Lung (tissue), 11 donors: ENCODE measurements at regions not wholly inside any gene's neighbourhood (a gene's known extent, or its start where the extent isn't known, plus 50 kb on each side); places are given as distances from the start of the nearest gene placed in this dataset.
"Not testable (repeated sequence)": the region's sequence is repeated elsewhere in the genome, so short reads cannot be mapped to it uniquely, and the experiment has no call there.

Experiments
- ATAC-seq: fragments of 200-7000 bp; cut with Tn5 transposase; one replicate; pipeline ENCODE4 v1.9.1; 2020; ENCODE audit warnings: moderate number of reproducible peaks; ENCODE audit not compliant: insufficient read depth, low FRiP score
- DNase-seq, 3 donors: peaks; one replicate each; pipeline ENCODE4 v3.0.0-alpha.2; 2013 to 2017
- H3K27ac ChIP-seq, 2 donors: one replicate each; pipeline ENCODE4 v1.5.1; 2013; ENCODE audit warnings: mild to moderate bottlenecking in 2 of 2, moderate library complexity in 2 of 2, control low read depth in 1 of 2, inconsistent platforms in 1 of 2, low read depth in 1 of 2, low read length in 1 of 2
- H3K27me3 ChIP-seq, 3 donors: one replicate each; pipeline ENCODE4 v1.5.1; 2013; ENCODE audit warnings: low read length in 2 of 3; ENCODE audit not compliant: control insufficient read depth in 3 of 3, insufficient read depth in 3 of 3
- H3K36me3 ChIP-seq, 4 donors: one replicate each; pipeline ENCODE4 v1.5.1; 2013; ENCODE audit warnings: low read length in 4 of 4, mild to moderate bottlenecking in 1 of 4, moderate library complexity in 1 of 4; ENCODE audit not compliant: control insufficient read depth in 4 of 4, insufficient read depth in 4 of 4
- H3K4me1 ChIP-seq, 5 donors: one replicate each; pipeline ENCODE4 v1.5.1; 2013; ENCODE audit warnings: low read length in 5 of 5, mild to moderate bottlenecking in 2 of 5, moderate library complexity in 1 of 5; ENCODE audit not compliant: control insufficient read depth in 5 of 5, insufficient read depth in 5 of 5
- H3K4me3 ChIP-seq: one replicate; pipeline ENCODE4 v1.5.1; 2013; ENCODE audit warnings: mild to moderate bottlenecking, control low read depth, moderate library complexity
- H3K9ac ChIP-seq, 2 donors: one replicate each; pipeline ENCODE4 v1.5.1; 2013; ENCODE audit warnings: low read length in 2 of 2, control low read depth in 1 of 2; ENCODE audit not compliant: insufficient read depth in 1 of 2
- H3K9me3 ChIP-seq, 4 donors: one replicate each; pipeline ENCODE4 v1.5.1; 2013; ENCODE audit warnings: low read length in 3 of 4, mild to moderate bottlenecking in 1 of 4, moderate library complexity in 1 of 4; ENCODE audit not compliant: control insufficient read depth in 4 of 4, insufficient read depth in 3 of 4
- CTCF ChIP-seq: IDR thresholded peaks from 2 replicates; pipeline ENCODE4 v1.5.1; 2012; ENCODE audit warnings: mild to moderate bottlenecking; ENCODE audit errors: control extremely low read depth, extremely low read depth
- WGBS, 2 donors: extraction: QIAGEN DNeasy Blood & Tissue Kit; methylation state at CpG; one replicate each; pipeline ENCODE4 v1.1.7; 2013; 5-methylcytosine and 5-hydroxymethylcytosine counted together
- donor health status: control.
- donor health status: control.
- donor health status: Bipolar disorder and iron deficiency.
- donor health status: healthy.
- donor health status: DM: yes; HTN: yes; CAD: no.

DNA sequence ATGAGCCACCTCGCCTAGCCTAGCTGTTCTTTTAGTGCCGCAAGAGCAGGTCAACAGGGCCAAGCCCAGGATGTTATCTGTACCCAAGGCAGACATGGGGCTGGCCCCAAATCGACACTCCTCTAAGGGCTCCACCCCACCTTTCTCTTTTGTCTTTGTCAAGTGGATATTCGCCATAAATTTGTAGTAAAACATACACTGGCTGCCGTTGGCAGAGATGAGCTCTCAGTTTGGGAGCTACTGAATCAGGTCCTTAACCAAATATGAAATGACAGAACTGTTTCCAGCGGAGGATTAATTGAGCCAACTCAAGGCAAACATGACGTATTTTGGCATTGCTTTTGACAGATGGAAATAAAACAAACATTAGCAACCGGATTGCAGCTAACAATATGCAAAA lies 556.9 kb upstream of the CDH5 start:
- Histone ChIP-seq H3K9ac (no peak overlapping the region), H3K4me3 (no peak overlapping the region), H3K27me3 (no peaks in the 10 kb centered on the region), H3K9me3 (no peaks in the 10 kb centered on the region), H3K27ac (no peak overlapping the region), H3K4me1 (peaks cover 0 to 5% (median 0%) of the 10 kb centered on the region in 5 donors), H3K36me3 (no peaks in the 10 kb centered on the region)
- TF ChIP-seq CTCF, result no peak
- no peak for DNase-seq
- 63 to 81% methylated on average over 8 of the region's 8 CpGs for WGBS, 2 donors
- ATAC-seq, result no peak

DNA sequence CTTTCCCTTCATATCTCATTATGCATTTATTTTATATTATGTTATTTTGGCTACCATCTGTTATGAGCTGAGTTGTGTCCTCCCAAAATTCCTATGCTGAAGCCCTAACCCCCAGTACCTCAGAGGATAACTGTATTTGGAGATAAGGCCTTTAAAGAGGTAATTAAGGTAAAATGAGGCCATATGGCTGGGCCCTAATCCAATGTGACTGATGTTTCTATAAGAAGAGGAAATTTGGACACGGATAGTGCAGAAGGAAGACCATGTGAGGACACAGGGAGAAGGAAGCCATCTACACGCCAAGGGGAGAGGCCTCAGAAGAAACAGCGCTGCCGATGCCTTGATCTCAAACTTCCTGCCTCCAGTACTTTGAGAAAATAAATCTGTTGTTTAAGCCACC lies 557.7 kb upstream of the CDH5 start:
- no peaks in the 10 kb centered on the region for H3K9me3 ChIP-seq
- no peaks in the 10 kb centered on the region for H3K36me3 ChIP-seq
- no peak overlapping the region for H3K27ac ChIP-seq
- no peak for TF ChIP-seq CTCF
- no peaks in the 10 kb centered on the region for H3K27me3 ChIP-seq
- ATAC-seq, result no peak
- no peak overlapping the region for H3K9ac ChIP-seq
- H3K4me3 ChIP-seq, result no peak overlapping the region
- 67 to 74% methylated on average over 4 of the region's 4 CpGs for WGBS, 2 donors
- DNase-seq, result peak in 1 of 3 donors; percentile 42
- peaks cover 0 to 5% (median 0%) of the 10 kb centered on the region in 5 donors for H3K4me1 ChIP-seq

DNA sequence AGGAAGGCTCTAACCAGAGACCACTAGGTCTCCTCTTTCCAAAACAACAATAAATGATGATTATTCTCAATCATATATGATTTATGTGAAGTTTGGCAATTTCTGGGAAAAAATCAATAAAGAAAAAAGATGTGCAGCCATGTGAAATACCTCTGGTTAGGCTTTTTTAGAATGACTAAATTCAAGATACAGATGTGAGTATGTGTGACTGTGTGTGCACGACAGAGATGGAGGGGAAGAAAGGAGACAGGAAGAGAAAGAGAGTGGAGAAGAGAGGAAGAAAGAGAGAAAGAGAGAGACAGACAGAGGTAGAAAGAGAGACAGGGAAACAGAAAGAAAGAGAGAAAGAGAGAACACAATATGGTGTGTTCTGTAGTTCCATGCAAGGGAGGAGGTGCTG lies 558.6 kb upstream of the CDH5 start:
- DNase-seq, result no peak
- H3K9me3 ChIP-seq, result no peaks in the 10 kb centered on the region
- ATAC-seq, result no peak
- no peaks in the 10 kb centered on the region for H3K27me3 ChIP-seq
- no peak for TF ChIP-seq CTCF
- H3K9ac ChIP-seq, result no peak overlapping the region
- WGBS, 2 donors, result 83 to 89% methylated on average over 1 of the region's 1 CpG
- H3K4me3 ChIP-seq, result no peak overlapping the region
- peaks cover 0 to 5% (median 0%) of the 10 kb centered on the region in 5 donors for H3K4me1 ChIP-seq
- H3K27ac ChIP-seq, result no peak overlapping the region
- H3K36me3 ChIP-seq, result no peaks in the 10 kb centered on the region

GRCh38 chr16:65805704-65806103 lies 560.8 kb upstream of the CDH5 start:
- not testable (repeated sequence) for H3K9ac ChIP-seq, H3K36me3 ChIP-seq, ATAC-seq, DNase-seq, H3K27me3 ChIP-seq, H3K9me3 ChIP-seq, H3K4me3 ChIP-seq, H3K27ac ChIP-seq, H3K4me1 ChIP-seq
